ENCODE measurements at regions not wholly inside any gene's neighbourhood (a gene's known extent, or its start where the extent isn't known, plus 50 kb on each side); places are given as distances from the start of the nearest gene placed in this dataset.

DNA sequence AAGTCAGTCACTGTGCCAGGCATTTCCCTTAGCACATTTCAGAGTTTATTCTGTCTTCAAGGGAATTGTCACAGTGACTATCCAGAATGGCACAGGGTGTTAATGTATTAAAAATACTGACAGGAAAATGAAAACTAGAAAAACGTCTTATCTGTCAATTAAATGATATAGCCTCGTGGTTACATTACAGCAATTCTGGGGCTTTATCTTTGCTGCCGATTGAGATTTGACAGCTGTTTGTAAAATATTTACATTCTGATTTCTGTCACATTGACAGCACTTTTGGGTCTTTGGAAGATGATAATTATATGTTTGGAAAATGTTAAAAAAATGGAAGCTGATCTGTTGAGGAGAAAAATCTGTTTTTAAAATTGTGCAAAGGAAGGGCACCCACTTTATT, 250.0 kb downstream of the CHRM3 start:
- H3K27ac ChIP-seq = no peak overlapping the region
- H3K27me3 ChIP-seq (ENCODE audit: control insufficient read depth, insufficient read depth, low read length) = no peaks in the 10 kb centered on the region
- H3K4me1 ChIP-seq = no peaks in the 10 kb centered on the region
- no peaks in the 10 kb centered on the region for H3K9me3 ChIP-seq (ENCODE audit: control insufficient read depth, low read length)
- no peak overlapping the region for H3K4me2 ChIP-seq (ENCODE audit: low read length)
- H3K36me3 ChIP-seq (ENCODE audit: control insufficient read depth, insufficient read depth, low read length) = no peaks in the 10 kb centered on the region
- no peaks in the 10 kb centered on the region for H3K79me2 ChIP-seq
- no peak overlapping the region for H2AFZ ChIP-seq
- TF ChIP-seq, protein P1, sequence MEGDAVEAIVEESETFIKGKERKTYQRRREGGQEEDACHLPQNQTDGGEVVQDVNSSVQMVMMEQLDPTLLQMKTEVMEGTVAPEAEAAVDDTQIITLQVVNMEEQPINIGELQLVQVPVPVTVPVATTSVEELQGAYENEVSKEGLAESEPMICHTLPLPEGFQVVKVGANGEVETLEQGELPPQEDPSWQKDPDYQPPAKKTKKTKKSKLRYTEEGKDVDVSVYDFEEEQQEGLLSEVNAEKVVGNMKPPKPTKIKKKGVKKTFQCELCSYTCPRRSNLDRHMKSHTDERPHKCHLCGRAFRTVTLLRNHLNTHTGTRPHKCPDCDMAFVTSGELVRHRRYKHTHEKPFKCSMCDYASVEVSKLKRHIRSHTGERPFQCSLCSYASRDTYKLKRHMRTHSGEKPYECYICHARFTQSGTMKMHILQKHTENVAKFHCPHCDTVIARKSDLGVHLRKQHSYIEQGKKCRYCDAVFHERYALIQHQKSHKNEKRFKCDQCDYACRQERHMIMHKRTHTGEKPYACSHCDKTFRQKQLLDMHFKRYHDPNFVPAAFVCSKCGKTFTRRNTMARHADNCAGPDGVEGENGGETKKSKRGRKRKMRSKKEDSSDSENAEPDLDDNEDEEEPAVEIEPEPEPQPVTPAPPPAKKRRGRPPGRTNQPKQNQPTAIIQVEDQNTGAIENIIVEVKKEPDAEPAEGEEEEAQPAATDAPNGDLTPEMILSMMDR (IDR thresholded peaks at IDR 0.05) = no peak
- H3K4me3 ChIP-seq (ENCODE audit: low read depth, low read length) = no peak overlapping the region
- no peak overlapping the region for H3K9ac ChIP-seq

DNA sequence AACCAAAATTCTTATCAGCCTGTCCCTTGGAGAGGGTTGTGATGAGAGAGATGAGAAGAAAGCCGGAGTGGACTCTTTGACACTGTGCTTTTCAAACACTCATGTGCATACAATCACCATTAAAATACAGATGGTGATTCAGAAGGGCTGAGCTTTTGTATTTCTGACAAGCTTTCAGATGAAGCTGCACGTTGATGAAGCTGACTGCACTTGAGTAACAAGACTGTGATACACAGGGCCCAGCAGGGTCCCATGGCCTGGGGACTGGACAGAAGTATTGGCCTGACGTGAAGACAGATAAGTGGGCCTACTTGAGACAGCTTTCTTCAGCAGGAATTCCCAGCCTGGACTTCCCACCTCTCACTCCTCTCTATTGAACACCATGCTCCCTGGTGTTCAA, 258.2 kb downstream of the CHRM3 start:
- H3K27me3 ChIP-seq (ENCODE audit: control insufficient read depth, insufficient read depth, low read length) = no peaks in the 10 kb centered on the region
- no peak overlapping the region for H3K9ac ChIP-seq
- no peak overlapping the region for H2AFZ ChIP-seq
- H3K4me1 ChIP-seq = no peaks in the 10 kb centered on the region
- H3K79me2 ChIP-seq = no peaks in the 10 kb centered on the region
- no peak overlapping the region for H3K27ac ChIP-seq
- no peak overlapping the region for H3K4me2 ChIP-seq (ENCODE audit: low read length)
- no peaks in the 10 kb centered on the region for H3K36me3 ChIP-seq (ENCODE audit: control insufficient read depth, insufficient read depth, low read length)
- TF ChIP-seq, protein P1 (IDR thresholded peaks at IDR 0.05) = no peak
- no peaks in the 10 kb centered on the region for H3K9me3 ChIP-seq (ENCODE audit: control insufficient read depth, low read length)
- no peak overlapping the region for H3K4me3 ChIP-seq (ENCODE audit: low read depth, low read length)

DNA sequence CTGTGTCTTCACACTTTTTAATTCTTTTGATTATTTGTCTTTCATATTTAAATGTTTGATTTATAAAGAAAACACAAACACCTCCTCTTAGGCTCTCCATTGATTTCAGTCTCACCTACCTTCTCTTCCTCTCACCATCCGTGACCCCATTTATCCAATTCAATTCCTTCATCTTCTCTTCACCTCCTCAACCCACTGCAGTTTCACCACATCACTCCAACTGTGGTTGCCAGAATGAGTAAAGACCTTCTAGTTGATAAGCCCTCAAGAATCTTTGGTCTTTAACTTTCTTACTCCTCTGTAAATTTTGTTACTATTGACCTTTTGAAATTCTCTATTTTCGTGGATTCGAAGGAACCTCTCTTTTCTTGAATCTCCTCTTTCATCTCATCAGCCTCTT, 260.7 kb downstream of the CHRM3 start:
- Histone ChIP-seq H3K9ac (no peak overlapping the region), H3K4me3 (ENCODE audit: low read depth, low read length) (no peak overlapping the region), H3K9me3 (ENCODE audit: control insufficient read depth, low read length) (no peaks in the 10 kb centered on the region), H3K4me1 (no peaks in the 10 kb centered on the region), H2AFZ (no peak overlapping the region), H3K4me2 (ENCODE audit: low read length) (no peak overlapping the region), H3K36me3 (ENCODE audit: control insufficient read depth, insufficient read depth, low read length) (no peaks in the 10 kb centered on the region), H3K27ac (no peak overlapping the region), H3K79me2 (no peaks in the 10 kb centered on the region), H3K27me3 (ENCODE audit: control insufficient read depth, insufficient read depth, low read length) (no peaks in the 10 kb centered on the region)
- TF ChIP-seq, protein P1 (IDR thresholded peaks at IDR 0.05) = no peak

DNA sequence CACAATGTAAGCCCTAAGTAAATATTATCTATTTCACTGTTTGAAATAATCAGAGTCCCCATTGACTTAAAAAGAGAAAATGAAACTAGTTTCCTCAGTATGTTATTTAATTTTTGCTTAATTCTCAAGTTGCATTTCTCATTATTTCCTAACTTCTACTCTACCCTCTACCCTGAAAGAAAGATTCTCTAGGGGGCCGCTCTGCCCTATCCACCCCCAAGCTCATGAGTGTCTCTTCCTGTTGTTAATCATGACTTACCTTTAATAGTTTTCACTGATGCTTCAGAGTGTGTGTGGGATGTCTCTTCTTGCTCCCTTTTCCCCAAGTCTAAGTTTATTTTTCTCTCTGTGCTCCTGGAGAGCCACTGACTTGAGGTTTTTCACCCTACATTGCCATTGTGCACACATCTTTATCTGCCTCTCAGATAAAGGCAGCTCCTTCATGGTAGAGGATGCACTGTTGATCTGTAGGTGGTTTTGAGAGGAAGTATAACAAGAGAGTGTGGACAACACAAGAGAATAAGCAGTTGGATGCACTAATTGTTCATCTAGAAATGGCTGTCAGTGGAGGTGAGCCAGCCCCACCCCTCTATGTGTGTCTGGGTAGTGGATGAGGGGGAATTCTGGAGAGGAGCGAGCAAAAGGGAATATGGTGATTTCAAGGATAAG, 261.7 kb downstream of the CHRM3 start:
- no peak overlapping the region for H3K9ac ChIP-seq
- H3K4me1 ChIP-seq = no peaks in the 10 kb centered on the region
- H3K4me3 ChIP-seq (ENCODE audit: low read depth, low read length) = no peak overlapping the region
- H3K27me3 ChIP-seq (ENCODE audit: control insufficient read depth, insufficient read depth, low read length) = no peaks in the 10 kb centered on the region
- H3K27ac ChIP-seq = no peak overlapping the region
- TF ChIP-seq, protein P1 (IDR thresholded peaks at IDR 0.05) = no peak
- H3K79me2 ChIP-seq = no peaks in the 10 kb centered on the region
- no peak overlapping the region for H2AFZ ChIP-seq
- H3K36me3 ChIP-seq (ENCODE audit: control insufficient read depth, insufficient read depth, low read length) = no peaks in the 10 kb centered on the region
- no peaks in the 10 kb centered on the region for H3K9me3 ChIP-seq (ENCODE audit: control insufficient read depth, low read length)
- no peak overlapping the region for H3K4me2 ChIP-seq (ENCODE audit: low read length)

DNA sequence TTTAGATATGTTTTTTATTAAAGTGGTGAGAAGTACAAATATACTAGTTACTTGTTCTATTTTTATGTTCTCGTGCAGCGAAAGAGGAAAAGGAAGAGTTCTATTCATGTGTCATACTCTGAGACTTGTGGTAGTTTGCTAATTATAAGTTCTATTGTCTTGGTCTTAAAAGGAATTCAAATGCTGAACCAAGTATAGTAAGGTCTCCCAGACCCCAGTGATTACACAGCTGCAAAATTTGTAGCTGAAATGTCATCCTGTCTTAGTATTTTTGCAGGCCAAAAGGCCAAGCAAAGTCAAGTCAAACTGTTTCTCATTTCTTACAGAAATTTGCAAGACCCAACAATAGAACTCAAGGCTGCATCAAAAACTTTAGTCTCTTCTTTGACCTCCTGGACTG, 268.7 kb downstream of the CHRM3 start:
- Histone ChIP-seq H3K27me3 (ENCODE audit: control insufficient read depth, insufficient read depth, low read length) (no peaks in the 10 kb centered on the region), H3K36me3 (ENCODE audit: control insufficient read depth, insufficient read depth, low read length) (no peaks in the 10 kb centered on the region), H3K9ac (no peak overlapping the region), H3K79me2 (no peaks in the 10 kb centered on the region), H3K9me3 (ENCODE audit: control insufficient read depth, low read length) (no peaks in the 10 kb centered on the region), H3K27ac (no peak overlapping the region), H3K4me3 (ENCODE audit: low read depth, low read length) (no peak overlapping the region), H3K4me2 (ENCODE audit: low read length) (no peak overlapping the region), H3K4me1 (no peaks in the 10 kb centered on the region), H2AFZ (no peak overlapping the region)
- TF ChIP-seq, protein P1 (IDR thresholded peaks at IDR 0.05) = no peak
